Esophagus muscularis mucosa (tissue), 3 donors: ENCODE measurements at regions not wholly inside any gene's neighbourhood (a gene's known extent, or its start where the extent isn't known, plus 50 kb on each side); places are given as distances from the start of the nearest gene placed in this dataset.

Experiments used
- POLR2AphosphoS5 ChIP-seq, 2 donors: sonication (generic); formaldehyde crosslinking; IDR thresholded peaks; one replicate each; pipeline ENCODE4 v1.6.1; 2017; ENCODE audit warnings: antibody characterized with exemption in 2 of 2
- TF ChIP-seq, protein P1 (sequence below), 3 experiments: fragments of 200-600 bp in 2 of 3; fragments of 450-650 bp in 1 of 3; sonication (generic) in 2 of 3; IDR thresholded peaks; one replicate each; pipeline ENCODE4 v1.5.1; 2017 to 2019; ENCODE audit warnings: antibody characterized with exemption in 3 of 3, mild to moderate bottlenecking in 2 of 3, moderate library complexity in 1 of 3

GRCh38 chr2:120592084-120592483, 143.6 kb upstream of the GLI2 start:
- TF ChIP-seq, protein P1, sequence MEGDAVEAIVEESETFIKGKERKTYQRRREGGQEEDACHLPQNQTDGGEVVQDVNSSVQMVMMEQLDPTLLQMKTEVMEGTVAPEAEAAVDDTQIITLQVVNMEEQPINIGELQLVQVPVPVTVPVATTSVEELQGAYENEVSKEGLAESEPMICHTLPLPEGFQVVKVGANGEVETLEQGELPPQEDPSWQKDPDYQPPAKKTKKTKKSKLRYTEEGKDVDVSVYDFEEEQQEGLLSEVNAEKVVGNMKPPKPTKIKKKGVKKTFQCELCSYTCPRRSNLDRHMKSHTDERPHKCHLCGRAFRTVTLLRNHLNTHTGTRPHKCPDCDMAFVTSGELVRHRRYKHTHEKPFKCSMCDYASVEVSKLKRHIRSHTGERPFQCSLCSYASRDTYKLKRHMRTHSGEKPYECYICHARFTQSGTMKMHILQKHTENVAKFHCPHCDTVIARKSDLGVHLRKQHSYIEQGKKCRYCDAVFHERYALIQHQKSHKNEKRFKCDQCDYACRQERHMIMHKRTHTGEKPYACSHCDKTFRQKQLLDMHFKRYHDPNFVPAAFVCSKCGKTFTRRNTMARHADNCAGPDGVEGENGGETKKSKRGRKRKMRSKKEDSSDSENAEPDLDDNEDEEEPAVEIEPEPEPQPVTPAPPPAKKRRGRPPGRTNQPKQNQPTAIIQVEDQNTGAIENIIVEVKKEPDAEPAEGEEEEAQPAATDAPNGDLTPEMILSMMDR (IDR thresholded peaks at IDR 0.05): no peak
- no peak for TF ChIP-seq POLR2AphosphoS5 (IDR thresholded peaks at IDR 0.05)
